ENCODE measurements at regions not wholly inside any gene's neighbourhood (a gene's known extent, or its start where the extent isn't known, plus 50 kb on each side); places are given as distances from the start of the nearest gene placed in this dataset.

GRCh38 chr14:43297794-43298193 is 1209.3 kb downstream of the FSCB start:
- no peak for TF ChIP-seq CTCF (IDR thresholded peaks at IDR 0.05)
- TF ChIP-seq EZH2 (IDR thresholded peaks at IDR 0.05; ENCODE audit: borderline replicate concordance, insufficient read depth, low read depth, low read length, poor library complexity, severe bottlenecking): no peak

Data from B cell (primary cell).